NCI-H2196 treated with DMSO at 0.1 percent for 48 hours (cell line): ENCODE measurements at regions not wholly inside any gene's neighbourhood (a gene's known extent, or its start where the extent isn't known, plus 50 kb on each side); places are given as distances from the start of the nearest gene placed in this dataset.

Source experiments
- DNase-seq: peaks from one replicate; lab custom pipeline; 2025; ENCODE audit not compliant: unreplicated experiment; lab: John Stamatoyannopoulos, UW

DNA sequence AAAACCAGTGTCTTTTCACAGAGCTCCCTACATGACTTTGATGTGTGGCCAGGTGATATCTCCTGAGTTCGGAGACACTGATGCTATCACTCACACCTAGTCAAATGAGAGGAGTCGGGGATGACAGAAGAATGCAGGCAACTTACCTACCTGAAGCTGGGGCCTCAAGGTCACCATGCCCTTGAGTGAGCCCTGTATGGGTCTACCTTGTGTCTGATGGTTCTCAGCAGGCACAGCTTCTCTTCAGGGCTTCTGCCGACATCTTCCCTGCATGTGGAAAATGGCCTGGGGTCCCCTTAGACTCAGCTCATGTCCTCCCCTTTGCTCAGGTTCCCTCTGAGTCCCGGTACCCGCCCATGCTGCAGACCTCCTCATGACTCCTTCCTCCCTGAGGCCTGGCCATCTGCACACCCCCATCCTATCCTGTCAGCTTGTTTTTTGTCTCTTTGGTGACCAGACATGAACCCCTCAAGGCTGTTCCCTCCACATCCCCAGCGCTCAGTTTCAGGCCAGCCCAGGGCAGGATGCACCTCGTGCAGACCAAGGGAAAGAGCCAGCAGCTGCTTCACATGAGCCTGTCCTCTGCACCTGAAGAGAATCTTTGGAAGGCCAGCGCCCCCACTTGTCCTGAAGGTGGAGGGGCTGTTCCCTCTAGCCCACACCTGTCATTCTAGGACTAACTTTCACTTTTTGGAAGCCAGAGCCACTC lies 74.6 kb upstream of the GDF10 start:
- no peak for DNase-seq

- DNase-seq = no peak
Measured at GRCh38 chr10:47225928-47226645, 73.9 kb upstream of the GDF10 start.

DNA sequence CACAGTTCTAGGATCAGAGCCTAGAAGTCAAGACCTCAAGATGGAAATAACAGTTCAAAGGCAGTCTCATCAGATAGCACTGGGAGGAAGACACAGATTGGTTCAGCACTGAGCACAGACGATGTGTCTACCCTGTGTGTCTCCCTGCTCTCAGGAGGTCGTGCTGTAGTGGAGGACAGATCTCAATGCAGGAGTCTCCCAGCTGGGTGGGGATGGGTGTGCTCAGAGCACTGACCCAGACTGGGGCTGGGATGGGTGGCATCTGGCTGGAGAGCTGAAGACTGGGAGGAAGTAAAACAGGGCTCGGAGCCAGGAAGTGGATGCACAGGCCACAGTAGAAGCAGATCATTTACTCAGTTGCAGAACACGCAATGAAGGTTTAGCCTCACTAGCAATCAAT lies 69.5 kb upstream of the GDF10 start:
- DNase-seq = no peak

GRCh38 chr10:47230957-47231356 lies 69.0 kb upstream of the GDF10 start:
- DNase-seq = no peak

- DNase-seq = no peak
Measured at GRCh38 chr10:47231414-47231813, 68.6 kb upstream of the GDF10 start.

DNA sequence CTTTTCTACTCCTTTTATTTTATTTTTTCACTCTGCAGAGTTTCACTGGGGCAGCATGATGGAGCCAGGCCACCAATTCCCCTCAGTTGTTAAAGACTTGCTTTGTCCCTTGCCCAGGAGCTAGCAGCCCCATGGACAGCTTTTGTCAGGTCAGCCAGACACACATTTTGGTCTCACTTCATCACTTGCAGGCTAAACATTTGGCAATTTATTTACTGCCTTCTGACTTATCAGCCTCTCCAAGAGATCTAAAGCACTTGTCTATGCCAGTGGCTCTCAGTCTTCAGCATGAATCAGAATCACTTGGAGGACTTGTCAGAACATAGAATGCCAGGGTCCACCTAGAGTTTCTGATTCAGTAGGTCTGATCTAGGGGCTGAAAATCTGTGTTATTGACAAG lies 66.4 kb upstream of the GDF10 start:
- DNase-seq = no peak

DNA sequence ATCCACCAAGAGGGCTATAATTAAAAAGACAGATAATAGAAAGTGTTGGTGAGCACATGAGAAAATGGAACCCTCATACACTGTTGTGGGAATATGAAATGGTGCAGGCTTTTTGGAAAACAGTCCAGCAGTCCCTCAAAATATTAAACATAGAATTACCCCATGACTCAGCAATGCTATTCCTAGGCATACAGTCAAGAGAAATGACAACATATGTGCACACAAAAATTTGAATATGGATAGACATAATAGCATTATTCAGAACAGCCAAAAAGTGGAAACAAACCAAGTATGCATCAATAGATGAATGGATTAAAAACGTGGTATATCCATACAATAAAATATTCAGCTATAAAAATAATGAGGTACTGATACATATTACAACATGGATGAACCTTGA lies 64.5 kb upstream of the GDF10 start:
- DNase-seq = no peak

DNA sequence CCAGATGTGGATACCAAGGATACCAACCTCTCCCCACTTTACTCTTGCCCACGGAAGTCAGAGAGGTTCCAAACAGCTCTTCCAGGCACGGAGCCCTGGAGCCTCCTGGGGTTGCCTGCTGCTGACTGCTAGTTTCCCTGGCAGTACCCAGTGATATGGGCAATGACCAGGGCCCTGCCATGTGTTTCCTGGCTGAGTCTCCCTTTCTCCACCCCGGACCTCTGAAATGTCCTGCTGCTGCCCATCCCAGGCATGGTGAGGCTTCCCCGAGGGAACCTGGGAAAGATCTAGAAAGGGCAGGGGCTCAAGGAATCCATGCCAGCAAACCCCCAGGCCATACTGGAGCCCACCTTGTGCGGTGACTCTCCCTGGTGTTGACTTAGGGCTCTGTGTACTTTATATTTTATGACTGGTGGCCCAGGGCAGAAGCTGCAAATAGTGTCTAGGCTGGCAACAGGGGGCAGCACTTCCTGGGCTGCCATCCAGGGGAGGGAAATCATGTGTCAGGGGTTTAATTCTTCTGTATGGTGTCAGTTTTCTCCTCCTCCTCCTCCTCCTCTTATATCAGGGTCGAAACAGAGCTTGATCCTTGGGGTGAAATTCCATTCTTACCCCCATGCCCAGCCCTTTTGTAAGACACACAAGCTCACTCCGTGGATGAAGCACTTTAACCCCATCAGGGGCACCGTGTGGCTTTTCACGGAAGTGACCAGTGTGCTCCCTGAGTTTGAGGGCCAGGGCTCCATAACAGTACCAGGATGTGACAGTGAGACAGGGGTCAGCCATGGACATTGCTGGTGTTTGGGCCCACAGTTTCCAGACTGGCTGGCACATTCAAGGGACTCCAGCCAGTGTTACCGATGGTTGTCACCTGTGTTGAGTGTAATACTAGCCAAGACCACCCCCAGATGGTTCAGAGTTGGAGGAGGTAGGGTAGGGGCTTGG lies 62.4 kb upstream of the GDF10 start:
- no peak for DNase-seq

GRCh38 chr10:47238331-47239095 lies 61.5 kb upstream of the GDF10 start:
- DNase-seq = no peak

DNA sequence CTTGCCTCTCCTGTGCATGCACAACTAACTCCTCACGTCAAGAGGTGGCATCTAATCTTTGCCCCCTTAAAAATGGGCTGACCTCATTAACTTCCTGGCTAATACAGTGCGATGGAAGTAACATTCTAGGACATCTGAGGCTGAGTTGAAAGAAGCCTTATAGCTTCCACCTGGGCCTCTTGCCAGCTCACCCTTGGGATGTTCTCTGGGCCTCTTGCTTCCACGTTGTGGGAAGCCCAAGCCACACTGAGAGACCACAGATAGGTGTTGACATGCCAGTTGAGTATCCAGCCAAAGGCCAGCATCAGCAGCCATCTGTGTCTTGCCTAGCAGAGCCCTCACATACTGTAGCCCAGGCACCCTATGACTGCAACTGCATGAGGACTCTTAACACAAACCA lies 60.8 kb upstream of the GDF10 start:
- no peak for DNase-seq

GRCh38 chr10:47240173-47240572 lies 59.8 kb upstream of the GDF10 start:
- DNase-seq = no peak

DNA sequence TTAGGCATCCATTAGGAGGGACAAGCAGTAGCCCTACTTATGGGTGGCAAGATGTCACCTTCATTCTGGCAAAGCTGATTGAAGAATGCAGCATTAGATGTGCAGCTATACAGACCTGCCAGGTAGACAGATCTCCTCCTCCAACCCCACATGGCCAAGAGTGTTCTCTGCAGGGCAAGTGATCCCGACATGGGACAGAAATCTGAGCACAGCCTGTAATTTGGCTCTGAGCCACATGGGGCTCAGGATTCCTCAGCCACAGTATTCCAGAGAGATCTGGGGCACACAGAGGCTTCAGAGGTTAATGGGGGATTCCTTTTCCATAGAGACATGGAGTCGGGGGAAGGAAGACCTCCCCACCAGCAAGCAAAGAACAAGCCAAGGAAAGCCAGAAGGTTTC lies 58.7 kb upstream of the GDF10 start:
- DNase-seq = no peak

- no peak for DNase-seq
Measured at GRCh38 chr10:47241946-47242867, 57.8 kb upstream of the GDF10 start.

DNA sequence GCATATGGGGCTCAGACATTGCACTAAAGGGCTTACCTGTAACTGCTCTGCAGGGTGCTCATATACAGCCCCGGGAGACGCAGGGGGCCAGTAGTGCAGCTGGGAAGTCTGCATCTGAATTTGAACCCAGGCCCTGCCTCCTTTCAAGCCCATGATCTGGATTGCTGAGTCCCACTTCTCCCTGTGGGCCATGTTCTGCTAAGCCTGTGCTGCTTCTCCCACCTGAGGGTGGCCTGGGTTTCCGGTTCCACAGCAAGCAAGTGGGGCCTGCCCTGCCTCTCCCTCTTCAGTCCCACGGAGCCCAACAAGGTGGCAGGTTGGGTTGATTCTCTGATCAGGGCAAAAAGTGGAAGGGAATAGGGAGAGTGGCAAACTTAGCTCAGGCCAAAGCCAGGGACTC lies 56.6 kb upstream of the GDF10 start:
- no peak for DNase-seq

- DNase-seq = no peak
Measured at GRCh38 chr10:47243791-47244190, 56.2 kb upstream of the GDF10 start.

- no peak for DNase-seq
Measured at GRCh38 chr10:47244560-47245500, 55.2 kb upstream of the GDF10 start.

DNA sequence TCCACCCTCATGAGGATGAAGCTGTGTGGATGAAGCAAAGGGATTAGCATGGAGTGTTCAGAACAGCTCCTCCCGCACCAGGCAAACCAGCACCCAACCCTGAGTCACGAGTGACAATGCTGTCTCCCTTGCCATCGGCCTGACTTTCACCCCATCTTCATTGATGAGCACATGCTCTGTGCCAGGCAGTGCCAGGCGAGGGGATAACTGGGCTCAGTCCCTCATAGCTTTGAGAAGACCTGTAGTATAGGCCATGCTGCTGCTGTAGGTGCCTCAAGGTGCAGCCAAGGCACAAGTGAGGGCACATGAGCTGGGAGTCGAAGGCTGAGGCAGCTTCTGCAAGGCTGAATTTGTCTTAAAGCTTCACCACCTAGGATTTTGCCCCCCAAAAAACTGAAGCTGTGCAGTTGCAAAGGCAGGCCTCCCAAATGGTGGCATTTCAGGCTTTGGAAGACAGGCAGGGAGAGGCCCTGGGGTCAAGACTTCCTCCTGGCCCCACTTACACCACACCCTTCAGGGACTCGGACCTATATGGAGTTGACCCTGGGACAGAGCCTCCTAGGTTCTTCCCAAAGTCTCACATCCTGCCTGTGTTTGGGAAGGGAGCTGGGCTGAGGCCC lies 54.2 kb upstream of the GDF10 start:
- no peak for DNase-seq

DNA sequence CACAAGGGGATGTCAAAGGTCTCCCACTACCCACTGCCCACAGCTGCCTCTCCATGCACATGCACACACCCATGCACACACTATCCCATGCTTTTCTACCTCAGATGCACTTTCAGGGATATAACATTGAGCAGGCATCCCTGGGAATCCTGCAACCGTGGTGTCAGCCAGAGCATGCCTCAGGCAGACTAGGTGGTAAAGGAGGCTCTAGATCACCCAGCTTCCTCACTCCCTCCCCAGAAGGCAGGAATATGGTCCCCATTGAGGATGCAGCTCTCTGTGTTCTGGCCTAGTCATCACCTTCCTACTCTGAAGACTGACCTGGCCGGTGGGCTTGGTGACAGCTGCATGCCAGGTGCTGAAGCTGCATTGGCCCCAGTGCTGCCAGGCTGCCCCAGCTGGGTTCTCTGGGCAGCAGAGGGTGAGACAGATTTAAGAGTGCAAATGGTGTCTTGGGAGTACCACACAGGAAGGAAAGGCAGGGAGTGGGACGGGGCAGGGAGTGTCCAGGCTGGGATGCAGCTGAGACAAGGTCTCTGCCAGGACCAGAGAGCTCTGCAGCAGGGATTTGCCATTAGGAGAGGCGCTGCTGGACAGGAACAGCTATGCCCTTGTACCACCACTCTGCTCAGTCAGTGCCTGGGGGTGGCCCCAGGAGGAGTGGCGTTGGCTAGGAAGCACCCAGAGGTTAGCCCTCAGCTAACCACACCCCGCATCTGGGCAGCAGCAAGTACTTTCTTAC lies 53.4 kb upstream of the GDF10 start:
- DNase-seq = no peak
